GM12872 (cell line): ENCODE measurements at regions not wholly inside any gene's neighbourhood (a gene's known extent, or its start where the extent isn't known, plus 50 kb on each side); places are given as distances from the start of the nearest gene placed in this dataset.

Source experiments
- TF ChIP-seq, protein P1 (sequence below): IDR thresholded peaks from 3 replicates; pipeline ENCODE4 v1.5.1; 2011; ENCODE audit warnings: low read depth, mild to moderate bottlenecking, low read length, moderate library complexity; ENCODE audit not compliant: insufficient read depth

DNA sequence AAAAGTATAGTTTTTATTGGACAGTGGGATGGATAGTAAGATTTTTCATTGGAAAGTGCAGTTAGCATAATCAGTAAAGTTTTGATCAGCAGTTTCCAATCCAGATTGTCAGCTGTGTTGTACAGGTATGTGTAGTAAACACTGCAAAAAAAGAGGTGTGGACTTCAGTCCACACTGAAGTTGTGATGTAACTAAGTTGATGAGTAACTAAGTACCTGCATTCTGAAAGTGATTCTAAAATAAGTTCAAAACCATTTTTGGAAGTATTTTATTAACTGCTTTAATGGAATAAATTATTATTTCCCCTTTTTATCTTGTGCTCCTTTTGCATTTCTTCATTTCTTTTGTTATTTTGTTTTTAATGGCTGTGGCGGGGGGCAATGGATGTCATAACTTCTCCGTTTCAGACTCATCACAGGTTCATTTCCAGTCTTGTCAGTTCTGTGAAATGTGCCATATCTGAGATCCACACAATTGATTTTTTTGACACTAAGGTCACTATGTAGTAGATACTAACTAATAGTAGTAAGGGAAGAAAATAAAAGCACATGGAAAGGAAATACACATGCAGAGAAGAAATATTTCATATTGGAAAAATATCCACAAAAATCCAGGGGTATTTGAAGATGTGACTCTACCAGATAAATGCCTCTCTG lies 247.5 kb downstream of the GABRG1 start:
- TF ChIP-seq, protein P1, sequence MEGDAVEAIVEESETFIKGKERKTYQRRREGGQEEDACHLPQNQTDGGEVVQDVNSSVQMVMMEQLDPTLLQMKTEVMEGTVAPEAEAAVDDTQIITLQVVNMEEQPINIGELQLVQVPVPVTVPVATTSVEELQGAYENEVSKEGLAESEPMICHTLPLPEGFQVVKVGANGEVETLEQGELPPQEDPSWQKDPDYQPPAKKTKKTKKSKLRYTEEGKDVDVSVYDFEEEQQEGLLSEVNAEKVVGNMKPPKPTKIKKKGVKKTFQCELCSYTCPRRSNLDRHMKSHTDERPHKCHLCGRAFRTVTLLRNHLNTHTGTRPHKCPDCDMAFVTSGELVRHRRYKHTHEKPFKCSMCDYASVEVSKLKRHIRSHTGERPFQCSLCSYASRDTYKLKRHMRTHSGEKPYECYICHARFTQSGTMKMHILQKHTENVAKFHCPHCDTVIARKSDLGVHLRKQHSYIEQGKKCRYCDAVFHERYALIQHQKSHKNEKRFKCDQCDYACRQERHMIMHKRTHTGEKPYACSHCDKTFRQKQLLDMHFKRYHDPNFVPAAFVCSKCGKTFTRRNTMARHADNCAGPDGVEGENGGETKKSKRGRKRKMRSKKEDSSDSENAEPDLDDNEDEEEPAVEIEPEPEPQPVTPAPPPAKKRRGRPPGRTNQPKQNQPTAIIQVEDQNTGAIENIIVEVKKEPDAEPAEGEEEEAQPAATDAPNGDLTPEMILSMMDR, result no peak

DNA sequence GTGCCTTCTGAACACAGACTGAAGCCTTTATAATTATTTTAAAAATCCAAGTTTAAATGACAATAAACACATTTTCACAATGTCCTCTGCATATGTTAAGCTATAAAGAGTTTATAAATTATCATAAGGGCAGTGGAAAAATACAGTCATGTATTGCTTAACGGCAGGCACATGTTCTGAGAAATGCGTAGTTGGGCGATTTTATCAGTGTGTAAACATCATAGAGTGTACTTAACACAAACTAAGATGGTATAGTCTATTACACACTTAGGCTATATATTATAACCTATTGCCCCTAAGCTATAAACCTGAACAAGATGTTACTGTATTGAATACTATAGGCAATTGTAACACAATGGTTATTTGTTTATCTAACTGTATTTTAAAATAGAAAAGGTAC lies 254.7 kb downstream of the GABRG1 start:
- TF ChIP-seq, protein P1, result no peak

DNA sequence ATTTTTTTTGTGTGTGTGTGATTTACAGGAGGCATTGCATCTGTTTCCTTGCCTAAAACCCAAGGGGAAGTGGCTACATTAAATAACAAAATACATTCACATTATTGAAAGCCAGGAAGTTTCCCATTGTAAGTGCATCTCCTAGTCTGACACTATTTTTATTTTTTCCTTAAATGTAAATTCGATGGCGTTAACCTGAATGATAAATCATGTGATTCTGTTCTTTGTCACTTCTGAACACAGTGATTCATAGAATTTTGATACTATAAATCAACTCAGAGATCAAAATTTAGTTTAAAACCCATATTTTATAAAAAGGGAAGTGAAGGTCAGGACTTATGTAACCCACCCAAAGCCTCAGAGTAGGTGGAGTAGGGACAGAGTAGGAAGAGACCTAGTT lies 258.1 kb downstream of the GABRG1 start:
- TF ChIP-seq, protein P1, result no peak

DNA sequence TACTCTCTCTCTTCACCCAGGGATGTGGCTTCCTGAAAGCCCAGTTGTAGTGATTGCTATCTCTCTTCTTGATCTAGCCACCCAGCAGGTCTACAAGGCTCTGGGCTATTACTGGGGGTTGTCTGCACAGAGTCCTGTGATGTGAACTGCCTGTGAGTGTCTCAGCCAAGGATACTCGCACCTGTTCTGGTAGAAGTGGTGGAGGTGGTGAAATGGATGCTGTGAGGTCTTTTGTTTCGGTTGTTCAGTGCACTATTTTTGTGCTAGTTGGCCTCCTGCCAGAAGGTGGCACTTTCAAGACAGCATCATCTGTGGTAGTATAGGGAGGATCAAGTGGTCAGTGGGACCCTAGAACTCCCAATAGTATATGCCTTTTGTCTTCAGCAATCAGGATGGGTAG lies 268.0 kb downstream of the GABRG1 start:
- TF ChIP-seq, protein P1, result no peak

DNA sequence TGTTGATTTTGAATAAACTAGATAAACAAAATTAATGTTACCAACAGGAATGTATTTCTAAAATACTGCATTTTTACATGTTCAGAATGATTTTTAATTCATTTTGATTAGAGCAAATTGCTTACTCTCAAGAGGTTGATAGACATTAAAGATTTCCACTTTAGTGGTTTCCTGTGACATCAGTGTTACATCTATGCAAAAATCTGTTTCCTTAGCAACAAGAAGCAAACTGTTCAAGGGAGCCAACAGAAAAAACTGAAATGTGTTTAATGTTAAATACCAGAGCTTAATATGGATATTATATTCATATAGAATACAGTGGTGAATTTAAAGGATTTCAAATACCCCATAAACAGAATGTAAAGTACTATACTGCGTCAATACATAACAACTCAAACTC lies 277.8 kb downstream of the GABRG1 start:
- TF ChIP-seq, protein P1, result no peak

DNA sequence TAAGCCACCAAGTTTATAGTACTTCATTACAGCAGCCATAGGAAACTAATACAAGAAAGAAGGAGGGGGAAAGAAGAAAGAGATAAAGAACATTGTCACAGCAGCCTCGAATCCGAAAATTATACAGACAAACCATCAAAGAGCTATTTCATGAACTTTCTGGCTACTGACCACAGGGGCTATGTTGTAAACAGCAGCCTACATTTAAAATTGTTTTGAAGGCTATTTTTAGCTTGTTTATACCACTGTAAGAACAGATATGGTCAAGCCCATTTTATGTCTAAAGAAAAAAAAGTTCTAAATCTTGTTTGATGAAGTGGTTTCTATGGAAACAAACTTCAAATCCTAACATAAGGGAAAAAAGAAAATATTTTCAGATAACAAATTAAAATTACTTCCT lies 282.1 kb downstream of the GABRG1 start:
- TF ChIP-seq, protein P1, result no peak

DNA sequence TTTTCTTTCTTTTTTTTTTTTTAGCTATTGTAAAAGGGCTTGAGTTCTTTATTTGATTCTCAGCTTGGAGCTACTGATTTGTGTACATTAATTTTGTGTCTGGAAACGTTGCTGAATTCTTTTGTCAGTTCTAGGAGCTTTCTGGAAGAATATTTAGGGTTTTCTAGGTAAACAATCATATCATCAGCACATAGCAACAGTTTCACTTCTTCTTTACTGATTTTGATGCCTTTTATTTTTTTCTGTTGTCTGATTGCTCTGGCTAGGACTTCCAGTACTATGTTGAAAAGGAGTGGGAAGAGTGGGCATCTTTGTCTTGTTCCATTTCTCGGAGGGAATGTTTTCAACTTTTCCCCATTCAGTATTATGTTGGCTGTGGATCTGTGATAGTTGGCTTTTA lies 292.2 kb downstream of the GABRG1 start:
- TF ChIP-seq, protein P1, result no peak
